SH-SY5Y (cell line): ENCODE measurements at regions not wholly inside any gene's neighbourhood (a gene's known extent, or its start where the extent isn't known, plus 50 kb on each side); places are given as distances from the start of the nearest gene placed in this dataset.

ENCODE experiments used
- GATA2 ChIP-seq: IDR thresholded peaks from 2 replicates; pipeline ENCODE4 v1.6.1; 2011; ENCODE audit warnings: mild to moderate bottlenecking, low read depth, low read length
- GATA3 ChIP-seq: IDR thresholded peaks from 2 replicates; pipeline ENCODE4 v1.6.1; 2011; ENCODE audit warnings: low read depth, mild to moderate bottlenecking, low read length, moderate library complexity

- TF ChIP-seq GATA3 (no peak), GATA2 (no peak)
Measured at GRCh38 chr2:3966470-3966869, 263.1 kb downstream of the DCDC2C start.
